GM12864 (cell line): ENCODE measurements at regions not wholly inside any gene's neighbourhood (a gene's known extent, or its start where the extent isn't known, plus 50 kb on each side); places are given as distances from the start of the nearest gene placed in this dataset.

Source experiments
- DNase-seq: peaks from one replicate; pipeline ENCODE4 v3.0.0-alpha.2; 2011; ENCODE audit warnings: low read depth
- H3K4me3 ChIP-seq: 2 replicates; pipeline ENCODE4 v1.5.1; 2011; ENCODE audit warnings: mild to moderate bottlenecking, low read depth, low read length, control low read depth
- TF ChIP-seq, protein P1 (sequence below): IDR thresholded peaks from 2 replicates; pipeline ENCODE4 v1.5.1; 2011; ENCODE audit warnings: low read depth, mild to moderate bottlenecking, moderate library complexity, low read length, control low read depth, inconsistent platforms; ENCODE audit errors: missing control alignments

DNA sequence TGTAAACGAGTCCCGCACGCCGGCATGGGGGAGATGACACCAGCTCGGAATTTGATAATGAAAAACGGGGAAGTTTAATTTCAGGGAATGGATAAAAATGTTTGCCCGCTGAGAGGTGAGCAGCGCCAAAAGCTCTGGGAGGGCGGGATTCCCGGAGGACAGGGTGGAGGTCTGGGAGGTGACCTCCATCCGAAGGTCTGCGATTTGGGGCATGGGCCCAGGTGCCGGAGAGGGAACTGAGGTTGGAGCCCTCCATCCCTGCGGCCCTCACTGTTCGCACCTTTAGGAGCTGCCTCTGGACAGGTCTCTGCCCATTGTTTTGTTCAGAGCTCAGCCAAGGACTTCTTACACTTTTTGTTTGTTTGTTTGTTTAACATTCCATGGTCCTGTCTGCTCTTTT lies 129.8 kb downstream of the URI1 start:
- no peak for DNase-seq
- TF ChIP-seq, protein P1, sequence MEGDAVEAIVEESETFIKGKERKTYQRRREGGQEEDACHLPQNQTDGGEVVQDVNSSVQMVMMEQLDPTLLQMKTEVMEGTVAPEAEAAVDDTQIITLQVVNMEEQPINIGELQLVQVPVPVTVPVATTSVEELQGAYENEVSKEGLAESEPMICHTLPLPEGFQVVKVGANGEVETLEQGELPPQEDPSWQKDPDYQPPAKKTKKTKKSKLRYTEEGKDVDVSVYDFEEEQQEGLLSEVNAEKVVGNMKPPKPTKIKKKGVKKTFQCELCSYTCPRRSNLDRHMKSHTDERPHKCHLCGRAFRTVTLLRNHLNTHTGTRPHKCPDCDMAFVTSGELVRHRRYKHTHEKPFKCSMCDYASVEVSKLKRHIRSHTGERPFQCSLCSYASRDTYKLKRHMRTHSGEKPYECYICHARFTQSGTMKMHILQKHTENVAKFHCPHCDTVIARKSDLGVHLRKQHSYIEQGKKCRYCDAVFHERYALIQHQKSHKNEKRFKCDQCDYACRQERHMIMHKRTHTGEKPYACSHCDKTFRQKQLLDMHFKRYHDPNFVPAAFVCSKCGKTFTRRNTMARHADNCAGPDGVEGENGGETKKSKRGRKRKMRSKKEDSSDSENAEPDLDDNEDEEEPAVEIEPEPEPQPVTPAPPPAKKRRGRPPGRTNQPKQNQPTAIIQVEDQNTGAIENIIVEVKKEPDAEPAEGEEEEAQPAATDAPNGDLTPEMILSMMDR: no peak
- no peak overlapping the region for H3K4me3 ChIP-seq

DNA sequence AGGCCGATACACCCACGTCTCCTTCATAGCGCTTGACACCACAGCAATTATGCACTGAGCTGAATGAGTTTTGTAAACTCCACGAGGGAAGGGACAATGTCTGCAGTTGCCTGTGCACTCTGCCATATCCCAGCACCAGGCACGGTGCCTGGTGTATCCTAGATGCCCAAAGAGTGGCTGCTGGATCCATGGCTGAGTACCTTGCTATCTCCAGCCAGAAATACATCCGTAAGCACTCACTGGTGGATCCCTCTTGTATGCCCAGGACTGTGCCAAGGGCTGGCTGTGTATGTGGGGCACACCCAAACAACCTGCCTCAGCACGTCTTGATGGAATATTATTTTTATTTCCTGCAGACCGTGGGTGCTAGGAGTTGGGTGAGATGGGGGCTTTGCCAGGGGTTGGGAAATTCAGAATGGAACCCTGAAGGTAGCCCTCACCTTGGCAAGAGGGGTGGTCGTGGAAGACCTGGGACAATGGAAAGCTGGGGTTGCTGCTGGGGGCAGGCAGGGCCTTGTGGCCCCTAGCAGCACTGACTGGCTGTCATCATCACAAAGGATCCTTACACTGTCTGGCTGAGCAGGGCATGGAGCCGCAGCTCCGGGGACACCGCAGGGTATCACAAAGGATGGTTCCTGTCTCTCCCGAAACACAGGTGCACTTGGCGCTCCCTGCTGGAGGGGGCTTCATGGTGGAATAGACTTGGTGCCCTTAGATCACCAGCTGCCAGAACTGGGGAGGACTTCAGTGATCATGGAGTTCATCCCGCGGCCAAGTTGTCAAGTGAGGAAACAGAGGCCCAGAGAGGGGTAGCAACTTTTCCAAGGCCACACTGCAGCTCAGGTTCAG lies 131.3 kb downstream of the URI1 start:
- H3K4me3 ChIP-seq: no peak overlapping the region
- TF ChIP-seq, protein P1: no peak
- DNase-seq: no peak

DNA sequence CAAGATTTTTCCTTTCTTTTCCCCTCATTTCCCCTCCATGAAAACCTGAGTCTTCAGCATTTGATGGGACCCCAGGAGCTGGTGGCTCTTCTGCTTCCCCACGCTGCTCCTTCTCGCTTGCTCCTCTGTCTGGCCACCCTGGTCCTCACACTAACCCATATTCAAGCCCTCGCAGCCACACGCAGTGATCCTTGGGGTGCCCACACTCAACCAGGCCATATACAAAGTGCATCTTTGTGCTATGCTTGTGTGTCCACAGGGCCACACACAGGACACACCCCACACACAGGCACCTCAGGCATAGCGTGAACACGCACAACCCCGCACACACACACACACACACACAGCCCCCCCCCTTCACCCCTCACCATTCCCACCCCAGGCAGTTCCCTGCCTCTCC lies 132.1 kb downstream of the URI1 start:
- H3K4me3 ChIP-seq: no peak overlapping the region
- TF ChIP-seq, protein P1: no peak

DNA sequence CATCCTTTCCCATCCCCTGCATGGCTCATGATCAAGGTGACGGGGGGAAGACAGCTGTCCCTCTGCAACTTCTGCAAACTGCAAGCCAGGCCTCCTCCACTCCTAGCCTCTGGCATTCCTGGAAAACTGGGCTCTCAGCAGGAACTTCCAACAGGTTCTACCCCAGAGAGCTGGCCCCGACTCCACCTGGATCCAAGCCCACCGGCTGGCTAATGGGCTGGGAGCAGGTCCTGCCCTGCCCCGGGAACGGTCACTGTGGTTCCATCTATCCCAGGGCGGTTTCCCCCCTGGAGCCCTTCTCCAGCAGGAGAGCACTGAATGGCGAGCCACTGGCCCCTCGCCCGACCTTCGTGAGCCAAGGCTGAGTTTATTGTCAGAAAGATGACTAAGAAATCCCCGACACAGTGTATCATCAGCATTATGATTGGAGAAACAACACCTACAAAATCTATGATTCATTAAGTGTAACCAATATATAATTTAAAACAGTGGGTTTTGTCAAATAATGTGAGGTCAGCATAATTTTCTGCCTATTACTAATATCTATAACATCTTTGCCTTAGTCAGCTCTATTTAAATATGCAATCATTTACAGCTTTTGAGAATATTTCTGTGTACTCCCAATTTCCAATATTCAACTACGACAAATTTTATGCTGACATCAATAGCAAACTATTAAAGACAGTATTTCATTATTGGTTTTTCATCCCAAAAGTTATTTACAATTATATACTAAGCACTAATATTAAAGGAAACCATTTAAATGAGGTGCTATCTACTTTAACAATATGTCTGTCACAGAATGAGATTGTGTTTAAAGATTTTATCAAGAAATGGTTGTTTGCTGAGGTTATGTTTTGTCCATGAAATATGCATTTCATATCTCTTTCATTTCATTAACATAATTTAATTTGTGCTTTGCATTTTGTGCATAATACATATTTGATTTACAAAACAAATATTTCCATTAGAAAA lies 133.0 kb downstream of the URI1 start:
- TF ChIP-seq, protein P1: no peak
- H3K4me3 ChIP-seq: no peak overlapping the region
- no peak for DNase-seq

More for the DNA sequence above, 132.1 kb downstream of the URI1 start:
- no peak for DNase-seq

DNA sequence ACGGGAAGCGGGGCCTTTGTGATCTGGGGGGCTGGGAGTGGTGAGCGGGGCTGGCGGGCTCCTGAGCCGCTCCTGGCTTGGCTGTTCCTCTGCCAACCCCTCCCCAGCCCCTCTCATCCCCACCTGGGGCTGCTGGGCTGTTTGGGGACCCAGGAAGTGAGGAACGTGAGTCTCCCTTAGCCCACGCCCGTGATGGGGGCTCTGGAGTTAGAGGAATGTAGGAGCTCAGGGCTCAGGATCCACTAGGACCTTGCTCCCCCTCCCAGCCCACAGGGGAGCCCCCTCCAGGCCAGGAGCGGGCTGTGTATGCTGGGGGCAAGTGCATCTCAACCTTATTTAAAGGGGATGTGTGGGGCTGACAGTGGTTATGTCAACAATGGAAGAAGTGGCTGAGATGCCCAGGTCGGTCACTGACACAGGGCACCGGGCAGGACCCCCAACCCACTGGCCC lies 134.1 kb downstream of the URI1 start:
- TF ChIP-seq, protein P1: no peak
- H3K4me3 ChIP-seq: no peak overlapping the region
- no peak for DNase-seq

DNA sequence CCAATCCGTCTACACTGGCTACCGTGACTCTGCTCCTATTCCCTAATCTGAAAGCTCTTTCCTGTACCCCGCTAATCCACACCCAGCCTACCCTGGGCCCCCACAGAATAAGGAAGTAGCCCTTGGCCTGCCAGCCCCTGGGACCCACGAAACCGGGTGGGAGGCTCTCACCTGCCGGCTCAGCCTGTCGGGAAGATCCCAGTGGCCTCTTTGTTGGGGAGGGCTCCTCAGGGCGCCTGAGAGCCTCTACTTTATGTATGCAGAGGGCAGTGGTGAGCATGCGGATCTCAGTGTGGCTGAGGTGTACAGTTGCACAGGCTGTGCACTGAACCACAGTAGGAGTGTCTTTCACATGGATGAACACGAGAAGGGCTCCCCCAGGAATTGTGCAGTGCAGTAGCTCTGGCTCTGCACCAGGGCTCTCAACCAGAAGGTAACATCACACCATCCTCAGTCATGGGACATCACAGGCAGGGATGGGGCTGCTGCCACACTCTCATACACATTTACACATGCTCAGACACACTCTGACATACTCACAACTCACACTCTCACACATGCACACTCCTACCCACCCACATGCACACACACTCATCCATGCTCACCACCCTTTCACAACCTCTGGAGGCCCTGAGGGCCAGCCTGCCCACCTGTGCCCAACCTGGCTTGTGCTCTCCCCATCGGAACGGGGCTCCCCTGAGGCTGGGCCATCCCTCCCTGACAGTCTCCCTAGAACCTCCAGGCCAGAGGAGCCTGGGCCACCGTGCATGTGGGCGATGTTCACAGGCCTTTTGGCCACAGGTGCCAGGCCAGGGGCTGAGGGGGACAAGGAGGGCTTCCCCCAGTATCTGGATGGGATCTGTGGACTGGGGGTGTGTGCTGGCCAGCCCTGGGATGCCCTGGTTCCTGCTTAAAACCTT lies 135.0 kb downstream of the URI1 start:
- TF ChIP-seq, protein P1: no peak
- H3K4me3 ChIP-seq: no peak overlapping the region
- no peak for DNase-seq
